BE2C (cell line): ENCODE measurements at regions not wholly inside any gene's neighbourhood (a gene's known extent, or its start where the extent isn't known, plus 50 kb on each side); places are given as distances from the start of the nearest gene placed in this dataset.

ENCODE experiments used
- DNase-seq: peaks from one replicate; pipeline ENCODE4 v3.0.0-alpha.2; 2020
- H3K27me3 ChIP-seq: fragments of 250-450 bp; sonication (Bioruptor Pico); 2 replicates; pipeline ENCODE4 v1.5.1; 2020; ENCODE audit warnings: mild to moderate bottlenecking
- H3K36me3 ChIP-seq: fragments of 250-450 bp; sonication (Bioruptor Pico); 2 replicates; pipeline ENCODE4 v1.5.1; 2020; ENCODE audit warnings: mild to moderate bottlenecking
- H3K4me1 ChIP-seq: fragments of 250-450 bp; sonication (Bioruptor Pico); 2 replicates; pipeline ENCODE4 v1.5.1; 2020
- H3K4me3 ChIP-seq: 2 replicates; pipeline ENCODE4 v1.5.1; 2011; ENCODE audit warnings: low read depth, low read length
- H3K9me3 ChIP-seq: fragments of 250-450 bp; sonication (Bioruptor Pico); 2 replicates; pipeline ENCODE4 v1.5.1; 2020
- CTCF ChIP-seq: IDR thresholded peaks from 2 replicates; pipeline ENCODE4 v1.5.1; 2012; ENCODE audit warnings: mild to moderate bottlenecking, low read depth, low read length

- no peaks in the 10 kb centered on the region for H3K27me3 ChIP-seq
- no peak for DNase-seq
- H3K4me3 ChIP-seq: no peak overlapping the region
- H3K9me3 ChIP-seq: no peaks in the 10 kb centered on the region
- no peaks in the 10 kb centered on the region for H3K36me3 ChIP-seq
- TF ChIP-seq CTCF: no peak
- peaks cover 14% of the 10 kb centered on the region for H3K4me1 ChIP-seq
Observed at GRCh38 chr1:192945390-192946130, 113.6 kb downstream of the UCHL5 start.

GRCh38 chr1:192949783-192950182 is 109.4 kb downstream of the UCHL5 start:
- Histone ChIP-seq H3K9me3 (no peaks in the 10 kb centered on the region), H3K27me3 (no peaks in the 10 kb centered on the region), H3K4me3 (no peak overlapping the region), H3K36me3 (no peaks in the 10 kb centered on the region), H3K4me1 (peaks cover 12% of the 10 kb centered on the region)
- no peak for TF ChIP-seq CTCF
- DNase-seq: peak; percentile 11

GRCh38 chr1:192950926-192951325 is 108.2 kb downstream of the UCHL5 start:
- no peak for DNase-seq
- Histone ChIP-seq H3K4me3 (no peak overlapping the region), H3K4me1 (peaks cover 12% of the 10 kb centered on the region), H3K36me3 (no peaks in the 10 kb centered on the region), H3K27me3 (no peaks in the 10 kb centered on the region), H3K9me3 (no peaks in the 10 kb centered on the region)
- TF ChIP-seq CTCF: no peak

GRCh38 chr1:192951691-192952460 is 107.3 kb downstream of the UCHL5 start:
- Histone ChIP-seq H3K4me3 (no peak overlapping the region), H3K9me3 (no peaks in the 10 kb centered on the region), H3K36me3 (no peaks in the 10 kb centered on the region), H3K4me1 (peaks cover 12% of the 10 kb centered on the region), H3K27me3 (no peaks in the 10 kb centered on the region)
- no peak for DNase-seq
- no peak for TF ChIP-seq CTCF

GRCh38 chr1:192952646-192953045 is 106.5 kb downstream of the UCHL5 start:
- Histone ChIP-seq H3K36me3 (no peaks in the 10 kb centered on the region), H3K27me3 (no peaks in the 10 kb centered on the region), H3K4me3 (no peak overlapping the region), H3K9me3 (no peaks in the 10 kb centered on the region), H3K4me1 (peaks cover 12% of the 10 kb centered on the region)
- TF ChIP-seq CTCF: no peak
- DNase-seq: no peak

GRCh38 chr1:192954705-192955265 is 104.4 kb downstream of the UCHL5 start:
- H3K4me3 ChIP-seq: no peak overlapping the region
- H3K4me1 ChIP-seq: peaks cover 9% of the 10 kb centered on the region
- no peaks in the 10 kb centered on the region for H3K36me3 ChIP-seq
- DNase-seq: no peak
- H3K9me3 ChIP-seq: no peaks in the 10 kb centered on the region
- TF ChIP-seq CTCF: no peak
- H3K27me3 ChIP-seq: no peaks in the 10 kb centered on the region
